Activated CD4-positive, alpha-beta T cell treated with anti-CD3 and anti-CD28 coated beads for 36 hours (primary cell): ENCODE measurements at regions not wholly inside any gene's neighbourhood (a gene's known extent, or its start where the extent isn't known, plus 50 kb on each side); places are given as distances from the start of the nearest gene placed in this dataset.

Experiments
- ATAC-seq: fragments of 200-7000 bp; cut with Tn5 transposase; one replicate; pipeline ENCODE4 v1.10.0; 2021; ENCODE audit warnings: mild to moderate bottlenecking, moderate library complexity
- CTCF ChIA-PET: fragments of 350-600 bp; sonication (Branson Sonifier 250); formaldehyde crosslinking; loops from one replicate; lab custom pipeline; 2021; ENCODE audit warnings: antibody characterized with exemption; lab: Charles Lee
- POLR2A ChIA-PET: fragments of 350-600 bp; sonication (Branson Sonifier 250); formaldehyde crosslinking; loops from one replicate; lab custom pipeline; 2021; ENCODE audit warnings: antibody characterized with exemption, inconsistent platforms; lab: Charles Lee
- DNase-seq: peaks from one replicate; pipeline ENCODE4 v3.0.0-alpha.2; 2020
- H3K27ac Mint-ChIP-seq: one replicate; pipeline ENCODE4 v1.8.0; 2021; ENCODE audit warnings: mixed read lengths
- H3K27me3 Mint-ChIP-seq: one replicate; pipeline ENCODE4 v1.8.0; 2021; ENCODE audit warnings: mixed read lengths
- H3K36me3 Mint-ChIP-seq: one replicate; pipeline ENCODE4 v1.8.0; 2021; ENCODE audit warnings: low read depth, mixed read lengths
- H3K4me1 Mint-ChIP-seq: one replicate; pipeline ENCODE4 v1.8.0; 2021; ENCODE audit warnings: mixed read lengths
- H3K4me3 Mint-ChIP-seq: one replicate; pipeline ENCODE4 v1.8.0; 2021; ENCODE audit warnings: mild to moderate bottlenecking, moderate library complexity, mixed read lengths
- H3K9me3 Mint-ChIP-seq: one replicate; pipeline ENCODE4 v1.8.0; 2021; ENCODE audit warnings: low read depth, mixed read lengths
- intact Hi-C, 2 experiments: fragments of 100-400 bp; cut with DNase I in 1 of 2; cut with micrococcal nuclease in 1 of 2; formaldehyde crosslinking; loops; one replicate each; pipeline versions ENCODE4 v1.14.2 to v1.15.1; 2022 to 2024; cut with DNase I, micrococcal nuclease

DNA sequence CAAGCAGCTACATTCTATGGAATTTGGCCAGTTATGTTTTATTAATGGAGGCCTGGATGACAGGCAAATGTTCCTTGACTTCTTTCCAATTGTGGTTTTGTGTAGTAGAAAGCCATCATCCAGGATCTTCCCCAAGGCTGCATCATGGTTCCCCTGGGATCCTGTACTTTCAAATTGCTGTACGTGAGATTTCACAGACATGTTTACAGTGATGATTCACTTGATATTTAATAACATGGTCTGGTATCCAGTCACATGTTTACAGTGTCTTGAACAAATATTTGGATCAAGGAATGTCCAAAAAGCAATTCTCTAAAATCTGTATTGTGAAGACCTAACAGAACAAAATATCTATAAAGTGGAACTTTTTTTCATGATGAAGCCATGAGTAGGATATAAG, 68.3 kb upstream of the ST6GALNAC3 start:
- ATAC-seq = no peak
- DNase-seq = no peak
- Mint-ChIP-seq H3K36me3 (no peaks in the 10 kb centered on the region), H3K4me1 (no peaks in the 10 kb centered on the region), H3K9me3 (no peaks in the 10 kb centered on the region), H3K4me3 (no peak overlapping the region), H3K27me3 (no peaks in the 10 kb centered on the region), H3K27ac (no peak overlapping the region)
- ChIA-PET CTCF (no interaction called here), POLR2A (no interaction called here)
- intact Hi-C loops = no loop called here

DNA sequence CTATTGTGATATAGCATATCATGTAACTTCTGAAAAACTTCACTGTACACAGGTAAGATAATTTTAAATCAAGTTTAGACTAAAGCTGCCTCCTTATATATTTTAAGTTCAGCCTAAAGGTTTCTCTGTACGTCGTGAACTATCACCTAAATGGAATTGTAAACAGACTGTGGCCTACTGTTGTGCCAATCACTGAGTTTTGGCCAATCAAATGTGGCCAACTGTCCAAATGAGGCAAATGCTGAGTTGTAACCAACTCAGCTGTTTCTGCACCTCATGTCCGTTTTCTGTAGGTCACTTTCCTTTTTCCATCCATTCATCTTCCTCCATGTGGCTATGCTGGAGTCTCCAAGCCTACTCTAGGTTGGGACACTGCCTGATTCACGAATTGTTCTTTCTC, 63.7 kb upstream of the ST6GALNAC3 start:
- DNase-seq (no peak), ATAC-seq (no peak)
- Mint-ChIP-seq H3K36me3 (no peaks in the 10 kb centered on the region), H3K27ac (no peak overlapping the region), H3K27me3 (no peaks in the 10 kb centered on the region), H3K9me3 (no peaks in the 10 kb centered on the region), H3K4me1 (peaks cover 3% of the 10 kb centered on the region), H3K4me3 (no peak overlapping the region)
- CTCF ChIA-PET = no interaction called here
- intact Hi-C loops = no loop called here
- POLR2A ChIA-PET = no interaction called here

DNA sequence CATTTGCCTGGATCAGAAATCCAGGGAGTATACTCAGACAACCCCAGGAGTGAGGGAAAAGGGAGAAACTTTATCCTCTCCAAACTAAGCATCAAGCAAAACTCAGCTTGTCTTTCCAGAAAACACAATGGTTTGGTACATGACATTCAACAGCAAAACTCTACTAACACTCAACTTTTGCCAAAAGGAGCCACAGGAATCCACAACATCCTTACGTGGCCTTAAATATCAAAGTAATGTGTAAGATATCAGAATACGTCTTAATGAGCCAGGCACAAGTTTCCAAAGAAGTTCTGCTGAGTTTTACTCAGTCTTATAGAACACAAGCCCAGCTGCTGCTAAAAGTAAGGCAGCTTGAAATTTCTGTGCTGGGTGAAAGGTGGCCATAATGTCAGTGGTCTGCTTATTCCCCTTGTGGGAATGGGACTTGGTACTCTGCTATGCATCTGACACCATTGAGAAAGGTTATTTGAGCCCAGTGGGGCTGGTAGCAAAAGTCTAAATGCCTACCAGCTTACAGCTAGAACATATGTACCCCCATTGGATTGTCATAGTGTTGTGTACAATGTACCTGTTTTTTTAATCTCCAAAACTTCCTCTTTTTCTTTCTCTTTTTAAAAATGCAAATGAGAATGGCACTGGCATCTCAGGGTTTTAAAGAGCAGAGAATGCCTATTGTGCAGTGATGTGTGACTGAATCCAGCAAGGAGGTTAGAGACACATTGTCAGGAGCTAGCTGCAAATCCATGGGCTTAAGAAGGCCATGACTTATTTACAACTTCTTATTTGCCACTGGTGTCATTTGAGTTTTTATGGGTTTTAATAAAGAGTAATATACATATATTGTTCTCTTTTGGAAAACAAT, 62.0 kb upstream of the ST6GALNAC3 start:
- no peak for DNase-seq
- Mint-ChIP-seq H3K27me3 (no peaks in the 10 kb centered on the region), H3K4me1 (peaks cover 5% of the 10 kb centered on the region), H3K36me3 (no peaks in the 10 kb centered on the region), H3K27ac (no peak overlapping the region), H3K9me3 (no peaks in the 10 kb centered on the region), H3K4me3 (no peak overlapping the region)
- no peak for ATAC-seq
- intact Hi-C loops = no loop called here
- POLR2A ChIA-PET = no interaction called here
- CTCF ChIA-PET = interaction anchor here (0.6 kb wide), 1 partner anchor 34 kb away, joined by 3 read pairs; no protein-coding TSS in a partner anchor

DNA sequence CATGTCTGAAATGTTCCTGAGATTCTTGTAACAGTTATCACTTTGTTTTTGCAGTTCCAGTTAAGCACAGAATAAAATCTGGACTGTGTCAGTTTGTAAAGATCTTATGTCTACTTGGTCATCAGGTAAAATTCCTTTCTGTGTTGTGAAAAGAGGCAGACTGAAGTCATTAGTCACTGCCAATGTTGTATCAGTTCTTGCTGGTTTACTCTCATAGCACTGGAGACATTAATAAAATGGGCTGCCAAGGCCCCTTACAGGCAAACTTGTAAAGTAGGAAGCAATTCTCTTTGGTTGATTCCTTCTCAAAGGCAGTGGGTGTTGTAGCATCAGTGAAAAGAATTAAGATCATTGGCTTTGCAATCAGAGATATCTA, 61.4 kb upstream of the ST6GALNAC3 start:
- no peak overlapping the region for H3K27ac Mint-ChIP-seq

DNA sequence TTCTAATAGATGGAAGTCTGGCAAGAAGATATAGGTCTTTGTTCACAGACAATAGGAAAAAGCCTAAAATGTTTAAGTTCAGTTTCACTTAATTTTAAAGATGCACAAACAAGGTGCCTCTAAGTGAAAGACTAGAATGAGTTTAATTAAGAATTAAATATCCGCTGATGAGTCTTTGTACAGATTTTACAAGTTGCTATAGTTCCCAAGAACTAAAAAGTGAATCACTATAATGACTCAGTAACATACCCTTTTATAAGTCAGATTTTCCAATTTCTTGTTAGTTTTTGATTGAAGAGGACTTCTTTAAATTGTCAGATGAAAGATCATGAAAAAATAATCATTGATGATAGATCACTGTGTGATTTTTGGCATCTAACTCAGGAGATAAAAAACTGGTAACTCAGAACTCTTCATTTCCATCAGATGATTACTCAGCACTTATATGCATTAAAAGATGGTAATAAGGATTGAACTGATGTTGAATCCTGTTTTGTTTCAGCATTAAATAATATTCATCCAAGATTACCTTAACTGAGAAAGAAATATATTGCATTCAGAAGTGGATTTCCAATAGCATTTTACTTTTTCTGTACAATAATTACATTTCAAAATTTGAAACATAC, 59.0 kb upstream of the ST6GALNAC3 start:
- ChIA-PET POLR2A (no interaction called here), CTCF (no interaction called here)
- H3K27ac Mint-ChIP-seq = no peak overlapping the region
- H3K9me3 Mint-ChIP-seq = no peaks in the 10 kb centered on the region
- H3K4me1 Mint-ChIP-seq = peaks cover 5% of the 10 kb centered on the region
- H3K4me3 Mint-ChIP-seq = no peak overlapping the region
- H3K27me3 Mint-ChIP-seq = no peaks in the 10 kb centered on the region
- H3K36me3 Mint-ChIP-seq = no peaks in the 10 kb centered on the region
- DNase-seq (no peak), ATAC-seq (no peak)
- intact Hi-C loops = no loop called here

More for the DNA sequence above, 61.4 kb upstream of the ST6GALNAC3 start:
- no peak for ATAC-seq
- Mint-ChIP-seq H3K4me3 (no peak overlapping the region), H3K4me1 (peaks cover 5% of the 10 kb centered on the region), H3K9me3 (no peaks in the 10 kb centered on the region), H3K36me3 (no peaks in the 10 kb centered on the region), H3K27me3 (no peaks in the 10 kb centered on the region)
- intact Hi-C loops = no loop called here
- POLR2A ChIA-PET = no interaction called here
- CTCF ChIA-PET = no interaction called here
- DNase-seq = no peak

DNA sequence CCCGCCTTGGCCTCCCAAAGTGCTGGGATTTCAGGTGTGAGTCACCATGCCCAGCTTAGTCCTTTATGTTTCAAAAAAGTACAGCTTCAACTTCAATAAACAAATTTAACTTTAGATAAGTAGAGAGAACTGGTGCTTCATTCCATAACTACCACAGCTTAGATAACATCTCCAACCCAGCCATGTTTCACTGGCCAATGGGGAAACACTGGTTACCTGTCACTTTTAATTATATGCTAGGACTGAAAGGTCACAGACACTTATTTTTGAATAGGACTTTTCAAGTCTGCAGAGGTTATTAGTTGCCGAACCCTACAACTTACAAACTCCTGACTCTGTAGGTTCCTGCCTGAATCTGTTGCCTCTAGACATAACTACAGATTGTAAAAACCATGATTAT, 56.5 kb upstream of the ST6GALNAC3 start:
- no peak for ATAC-seq
- intact Hi-C loops = no loop called here
- ChIA-PET POLR2A (no interaction called here), CTCF (no interaction called here)
- H3K4me3 Mint-ChIP-seq = no peak overlapping the region
- H3K36me3 Mint-ChIP-seq = no peaks in the 10 kb centered on the region
- no peaks in the 10 kb centered on the region for H3K9me3 Mint-ChIP-seq
- H3K27me3 Mint-ChIP-seq = peaks cover 3% of the 10 kb centered on the region
- H3K4me1 Mint-ChIP-seq = peaks cover 5% of the 10 kb centered on the region
- no peak for DNase-seq
- no peak overlapping the region for H3K27ac Mint-ChIP-seq

DNA sequence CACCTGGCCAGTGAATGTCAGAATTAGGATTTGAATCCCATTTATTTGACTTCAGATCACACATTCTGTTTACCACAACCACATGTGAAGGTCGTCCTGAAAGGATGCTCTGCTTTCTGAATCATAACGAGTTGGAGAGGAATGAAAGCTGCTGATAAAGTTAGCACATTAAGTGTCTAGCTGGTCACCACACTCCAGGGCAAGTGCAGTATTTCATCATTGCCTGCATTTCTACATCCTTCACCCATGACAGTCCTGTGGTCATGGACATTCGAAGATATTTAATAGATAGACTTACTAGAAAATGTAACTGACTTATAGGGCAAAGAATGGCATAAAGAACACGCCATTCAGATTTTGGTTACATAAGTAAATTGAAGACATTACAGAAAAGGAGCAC, 52.7 kb upstream of the ST6GALNAC3 start:
- POLR2A ChIA-PET = no interaction called here
- peaks cover 3% of the 10 kb centered on the region for H3K27me3 Mint-ChIP-seq
- no peaks in the 10 kb centered on the region for H3K9me3 Mint-ChIP-seq
- intact Hi-C loops = no loop called here
- no peak overlapping the region for H3K27ac Mint-ChIP-seq
- ATAC-seq (no peak), DNase-seq (no peak)
- H3K4me1 Mint-ChIP-seq = peaks cover 13% of the 10 kb centered on the region
- CTCF ChIA-PET = no interaction called here
- no peaks in the 10 kb centered on the region for H3K36me3 Mint-ChIP-seq
- no peak overlapping the region for H3K4me3 Mint-ChIP-seq

DNA sequence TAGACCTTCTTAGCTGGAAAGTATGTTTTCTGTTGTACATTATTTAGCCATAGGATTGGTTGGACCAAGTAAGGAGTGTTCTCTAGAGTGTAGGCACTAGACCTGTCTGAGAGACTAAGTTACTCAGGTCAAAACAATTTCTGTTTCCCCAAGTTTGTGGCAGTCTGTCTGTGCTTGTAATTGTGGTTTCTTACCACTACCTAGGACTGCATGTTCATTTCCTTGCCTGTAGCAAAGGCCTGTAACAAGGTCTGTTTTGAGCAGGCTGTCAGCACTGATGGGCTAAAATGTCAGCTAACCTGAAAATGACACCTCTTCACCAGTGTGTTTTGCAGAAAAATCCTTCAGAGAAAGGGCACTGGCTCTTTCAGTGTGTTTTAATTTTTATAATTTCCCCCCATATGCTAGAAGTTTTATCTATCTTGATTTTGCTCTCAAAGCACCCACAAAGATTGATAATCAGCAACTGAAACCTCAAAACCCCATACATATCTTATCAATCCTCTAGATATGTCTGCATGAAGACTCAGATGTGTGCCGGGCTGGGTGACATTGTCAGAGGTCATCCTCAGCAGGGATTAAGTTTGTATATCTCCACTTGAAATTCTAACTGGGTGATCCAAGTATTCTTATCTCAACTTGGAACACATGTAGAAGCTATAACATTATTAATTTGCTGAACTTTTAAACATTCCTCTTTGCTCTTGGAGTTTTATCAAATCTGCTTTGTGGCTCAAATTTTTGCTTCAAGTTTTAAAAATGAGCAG, 50.7 kb upstream of the ST6GALNAC3 start:
- intact Hi-C loops = no loop called here
- ATAC-seq (peak; percentile 58), DNase-seq (no peak)
- Mint-ChIP-seq H3K27me3 (peaks cover 9% of the 10 kb centered on the region), H3K9me3 (no peaks in the 10 kb centered on the region), H3K27ac (no peak overlapping the region), H3K4me1 (peaks cover 13% of the 10 kb centered on the region), H3K36me3 (no peaks in the 10 kb centered on the region), H3K4me3 (no peak overlapping the region)
- ChIA-PET CTCF (no interaction called here), POLR2A (no interaction called here)
